Panc1 (cell line): ENCODE measurements at regions not wholly inside any gene's neighbourhood (a gene's known extent, or its start where the extent isn't known, plus 50 kb on each side); places are given as distances from the start of the nearest gene placed in this dataset.

Source experiments
- ATAC-seq: fragments of 200-7000 bp; cut with Tn5 transposase; 2 replicates; pipeline ENCODE4 v1.9.1; 2020; ENCODE audit warnings: mild to moderate bottlenecking, moderate library complexity
- BruUV-seq: library from RNA; stranded (reverse); fragments of 400-500 nt; replicated peaks from 2 replicates; lab custom pipeline; 2021; lab: Mats Ljungman, UMichigan
- CTCF ChIA-PET: fragments of 300-600 bp; sonication (Branson Sonifier 250); formaldehyde crosslinking; loops from one replicate; lab custom pipeline; 2022; ENCODE audit warnings: antibody characterized with exemption; lab: Charles Lee
- POLR2A ChIA-PET: fragments of 300-600 bp; sonication (Branson Sonifier 250); formaldehyde crosslinking; loops from one replicate; lab custom pipeline; 2022; ENCODE audit warnings: antibody characterized with exemption; lab: Charles Lee
- DNase-seq: peaks from one replicate; pipeline ENCODE4 v3.0.0-alpha.2; 2010; ENCODE audit warnings: low read depth, low spot score
- H3K27ac ChIP-seq: 2 replicates; pipeline ENCODE4 v1.5.1; 2011; ENCODE audit warnings: mild to moderate bottlenecking, low read length, inconsistent platforms
- H3K27me3 ChIP-seq: fragments of 200-500 bp; sonication (Bioruptor generic); 2 replicates; pipeline ENCODE4 v1.6.0; 2014; ENCODE audit warnings: low read length, inconsistent platforms; ENCODE audit not compliant: control insufficient read depth, insufficient read depth
- H3K36me3 ChIP-seq: fragments of 200-500 bp; sonication (Bioruptor generic); 2 replicates; pipeline ENCODE4 v1.5.1; 2014; ENCODE audit warnings: inconsistent platforms, mild to moderate bottlenecking, low read length, moderate library complexity; ENCODE audit not compliant: control insufficient read depth, insufficient read depth
- H3K4me1 ChIP-seq: 2 replicates; pipeline ENCODE4 v1.5.1; 2011; ENCODE audit warnings: inconsistent platforms, mild to moderate bottlenecking, low read length, moderate library complexity; ENCODE audit not compliant: control insufficient read depth, insufficient read depth
- H3K4me3 ChIP-seq, 2 experiments: 2 replicates each; pipeline ENCODE4 v1.5.1; 2011 to 2012; ENCODE audit warnings: low read depth in 2 of 2, low read length in 2 of 2, mild to moderate bottlenecking in 2 of 2, inconsistent platforms in 1 of 2, moderate library complexity in 1 of 2
- H3K9me3 ChIP-seq: fragments of 200-500 bp; sonication (Bioruptor generic); 2 replicates; pipeline ENCODE4 v1.5.1; 2014; ENCODE audit warnings: low read depth, mild to moderate bottlenecking, inconsistent platforms, low read length, moderate library complexity; ENCODE audit not compliant: control insufficient read depth, insufficient read depth
- POLR2AphosphoS5 ChIP-seq: IDR thresholded peaks from 2 replicates; pipeline ENCODE4 v1.6.1; 2012; ENCODE audit warnings: mild to moderate bottlenecking, low read depth, low read length, moderate library complexity
- SIN3A ChIP-seq: IDR thresholded peaks from 2 replicates; pipeline ENCODE4 v1.6.1; 2012; ENCODE audit warnings: low read depth, mild to moderate bottlenecking, low read length, moderate library complexity, borderline replicate concordance; ENCODE audit not compliant: insufficient read depth
- TCF7L2 ChIP-seq: IDR thresholded peaks from 2 replicates; pipeline ENCODE4 v1.6.1; 2011; ENCODE audit warnings: mild to moderate bottlenecking, low read depth, low read length, inconsistent platforms
- in situ Hi-C: cut with HindIII; loops from 2 replicates; pipeline ENCODE4 v1.10.0; 2016; ENCODE audit warnings: low sequenced_read_pairs, low pct_unique_long_range_greater_than_20kb
- intact Hi-C: fragments of 100-400 bp; cut with micrococcal nuclease; formaldehyde crosslinking; loops from one replicate; pipeline ENCODE4 v1.10.0; 2022; ENCODE audit not compliant: unreplicated experiment
- TF ChIP-seq, protein P1 (sequence below), 2 experiments: IDR thresholded peaks; 2 replicates each; pipeline ENCODE4 v1.6.1; 2011 to 2012; ENCODE audit warnings: low read depth in 2 of 2, control low read depth in 1 of 2, low read length in 1 of 2, mild to moderate bottlenecking in 1 of 2, moderate library complexity in 1 of 2; ENCODE audit not compliant: insufficient read depth in 1 of 2
- TF ChIP-seq, protein P2 (sequence below): fragments of 450-650 bp; IDR thresholded peaks from 2 replicates; pipeline ENCODE4 v1.5.1; 2017; ENCODE audit warnings: mild to moderate bottlenecking

DNA sequence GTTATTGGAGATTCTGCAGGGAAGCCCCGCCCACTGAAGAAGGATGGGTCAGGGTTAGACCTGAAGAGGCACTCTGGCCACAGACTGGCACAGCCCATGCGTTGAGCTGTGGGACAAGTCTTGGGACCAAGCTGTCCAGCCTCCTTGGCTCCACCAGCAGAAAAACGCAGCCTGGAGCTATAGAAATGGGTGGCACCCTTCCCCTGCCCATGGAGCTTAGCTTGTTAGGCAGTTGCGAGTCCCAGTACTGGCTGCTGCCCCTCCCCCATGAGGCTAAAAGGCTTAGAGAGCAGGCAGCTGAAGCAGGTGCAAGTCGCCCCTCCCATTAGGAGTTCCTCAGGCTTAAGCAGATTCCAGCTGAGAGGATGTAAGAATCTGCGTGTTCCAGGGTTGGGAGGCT is 1124.0 kb upstream of the TMEM132C start:
- TF ChIP-seq, protein P1, sequence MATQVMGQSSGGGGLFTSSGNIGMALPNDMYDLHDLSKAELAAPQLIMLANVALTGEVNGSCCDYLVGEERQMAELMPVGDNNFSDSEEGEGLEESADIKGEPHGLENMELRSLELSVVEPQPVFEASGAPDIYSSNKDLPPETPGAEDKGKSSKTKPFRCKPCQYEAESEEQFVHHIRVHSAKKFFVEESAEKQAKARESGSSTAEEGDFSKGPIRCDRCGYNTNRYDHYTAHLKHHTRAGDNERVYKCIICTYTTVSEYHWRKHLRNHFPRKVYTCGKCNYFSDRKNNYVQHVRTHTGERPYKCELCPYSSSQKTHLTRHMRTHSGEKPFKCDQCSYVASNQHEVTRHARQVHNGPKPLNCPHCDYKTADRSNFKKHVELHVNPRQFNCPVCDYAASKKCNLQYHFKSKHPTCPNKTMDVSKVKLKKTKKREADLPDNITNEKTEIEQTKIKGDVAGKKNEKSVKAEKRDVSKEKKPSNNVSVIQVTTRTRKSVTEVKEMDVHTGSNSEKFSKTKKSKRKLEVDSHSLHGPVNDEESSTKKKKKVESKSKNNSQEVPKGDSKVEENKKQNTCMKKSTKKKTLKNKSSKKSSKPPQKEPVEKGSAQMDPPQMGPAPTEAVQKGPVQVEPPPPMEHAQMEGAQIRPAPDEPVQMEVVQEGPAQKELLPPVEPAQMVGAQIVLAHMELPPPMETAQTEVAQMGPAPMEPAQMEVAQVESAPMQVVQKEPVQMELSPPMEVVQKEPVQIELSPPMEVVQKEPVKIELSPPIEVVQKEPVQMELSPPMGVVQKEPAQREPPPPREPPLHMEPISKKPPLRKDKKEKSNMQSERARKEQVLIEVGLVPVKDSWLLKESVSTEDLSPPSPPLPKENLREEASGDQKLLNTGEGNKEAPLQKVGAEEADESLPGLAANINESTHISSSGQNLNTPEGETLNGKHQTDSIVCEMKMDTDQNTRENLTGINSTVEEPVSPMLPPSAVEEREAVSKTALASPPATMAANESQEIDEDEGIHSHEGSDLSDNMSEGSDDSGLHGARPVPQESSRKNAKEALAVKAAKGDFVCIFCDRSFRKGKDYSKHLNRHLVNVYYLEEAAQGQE (IDR thresholded peaks at IDR 0.05; ENCODE audit: insufficient read depth in 1 of 2, low read depth in 2 of 2, low read length in 1 of 2) = no peak
- TF ChIP-seq TCF7L2 (no peak), SIN3A (no peak), POLR2AphosphoS5 (no peak)
- TF ChIP-seq, protein P2, sequence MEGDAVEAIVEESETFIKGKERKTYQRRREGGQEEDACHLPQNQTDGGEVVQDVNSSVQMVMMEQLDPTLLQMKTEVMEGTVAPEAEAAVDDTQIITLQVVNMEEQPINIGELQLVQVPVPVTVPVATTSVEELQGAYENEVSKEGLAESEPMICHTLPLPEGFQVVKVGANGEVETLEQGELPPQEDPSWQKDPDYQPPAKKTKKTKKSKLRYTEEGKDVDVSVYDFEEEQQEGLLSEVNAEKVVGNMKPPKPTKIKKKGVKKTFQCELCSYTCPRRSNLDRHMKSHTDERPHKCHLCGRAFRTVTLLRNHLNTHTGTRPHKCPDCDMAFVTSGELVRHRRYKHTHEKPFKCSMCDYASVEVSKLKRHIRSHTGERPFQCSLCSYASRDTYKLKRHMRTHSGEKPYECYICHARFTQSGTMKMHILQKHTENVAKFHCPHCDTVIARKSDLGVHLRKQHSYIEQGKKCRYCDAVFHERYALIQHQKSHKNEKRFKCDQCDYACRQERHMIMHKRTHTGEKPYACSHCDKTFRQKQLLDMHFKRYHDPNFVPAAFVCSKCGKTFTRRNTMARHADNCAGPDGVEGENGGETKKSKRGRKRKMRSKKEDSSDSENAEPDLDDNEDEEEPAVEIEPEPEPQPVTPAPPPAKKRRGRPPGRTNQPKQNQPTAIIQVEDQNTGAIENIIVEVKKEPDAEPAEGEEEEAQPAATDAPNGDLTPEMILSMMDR = no peak
- POLR2A ChIA-PET = no interaction called here
- CTCF ChIA-PET = no interaction called here

DNA sequence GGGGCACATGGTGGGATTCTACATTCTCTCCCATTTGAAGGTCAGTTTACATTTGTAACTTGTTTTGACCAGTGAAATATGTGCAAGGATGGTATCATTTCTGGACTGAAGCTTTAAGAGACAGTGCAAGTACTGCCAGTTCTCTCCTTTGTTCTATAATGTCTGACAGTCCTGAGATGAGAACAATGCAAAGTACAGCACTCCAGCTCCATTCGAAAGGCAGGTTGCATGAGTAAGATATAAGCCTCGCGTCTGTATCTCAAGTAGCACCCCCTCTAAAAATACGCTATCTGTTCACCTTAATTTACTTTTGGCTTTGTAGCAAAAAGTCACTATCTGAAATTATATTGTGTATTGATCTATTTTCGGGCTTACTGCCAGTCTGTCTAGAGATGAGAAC is 1122.2 kb upstream of the TMEM132C start:
- ATAC-seq (no peak), DNase-seq (no peak)
- ChIA-PET CTCF (no interaction called here), POLR2A (interaction anchor here (0.5 kb wide), 1 partner anchor 30 kb away, joined by 5 read pairs; no protein-coding TSS in a partner anchor)
- no TSS peak for BruUV-seq
- H3K9me3 ChIP-seq = no peaks in the 10 kb centered on the region
- no peaks in the 10 kb centered on the region for H3K27me3 ChIP-seq
- TF ChIP-seq, protein P2 = no peak
- TF ChIP-seq, protein P1 (IDR thresholded peaks at IDR 0.05; ENCODE audit: insufficient read depth in 1 of 2, low read depth in 2 of 2, low read length in 1 of 2) = no peak
- no peak for TF ChIP-seq SIN3A
- no peak for TF ChIP-seq TCF7L2
- TF ChIP-seq POLR2AphosphoS5 = no peak
- no peak overlapping the region for H3K4me3 ChIP-seq
- no peak overlapping the region for H3K27ac ChIP-seq
- intact Hi-C loops = no loop called here
- in situ Hi-C loops = no loop called here
- no peaks in the 10 kb centered on the region for H3K4me1 ChIP-seq
- no peaks in the 10 kb centered on the region for H3K36me3 ChIP-seq

More for the DNA sequence above, 1124.0 kb upstream of the TMEM132C start:
- intact Hi-C loops (no loop called here), in situ Hi-C loops (no loop called here)
- DNase-seq = no peak
- Histone ChIP-seq H3K4me1 (no peaks in the 10 kb centered on the region), H3K36me3 (no peaks in the 10 kb centered on the region), H3K9me3 (no peaks in the 10 kb centered on the region), H3K4me3 (no peak overlapping the region), H3K27ac (no peak overlapping the region), H3K27me3 (no peaks in the 10 kb centered on the region)
- no peak for ATAC-seq
- BruUV-seq = no TSS peak
